ENCODE measurements at regions not wholly inside any gene's neighbourhood (a gene's known extent, or its start where the extent isn't known, plus 50 kb on each side); places are given as distances from the start of the nearest gene placed in this dataset.

GRCh38 chr4:12875640-12876243, 608.4 kb downstream of the RAB28 start:
- no peak for DNase-seq (ENCODE audit: low read depth in 2 of 2)
- no peak overlapping the region for H3K4me3 ChIP-seq (replicated peaks in 1 of 2; ENCODE audit: low read depth in 2 of 2, low read length in 2 of 2)
- no peak for TF ChIP-seq CTCF (IDR thresholded peaks at IDR 0.05; ENCODE audit: low read depth, low read length)

GRCh38 chr4:12873351-12873750, 610.8 kb downstream of the RAB28 start:
- DNase-seq (ENCODE audit: low read depth in 2 of 2) = no peak
- no peak overlapping the region for H3K4me3 ChIP-seq (replicated peaks in 1 of 2; ENCODE audit: low read depth in 2 of 2, low read length in 2 of 2)
- no peak for TF ChIP-seq CTCF (IDR thresholded peaks at IDR 0.05; ENCODE audit: low read depth, low read length)

- DNase-seq (ENCODE audit: low read depth in 2 of 2) = no peak
- TF ChIP-seq CTCF (IDR thresholded peaks at IDR 0.05; ENCODE audit: low read depth, low read length) = no peak
- no peak overlapping the region for H3K4me3 ChIP-seq (replicated peaks in 1 of 2; ENCODE audit: low read depth in 2 of 2, low read length in 2 of 2)
Measured at GRCh38 chr4:12861422-12861821, 622.7 kb downstream of the RAB28 start.

- peak; percentile 46 for TF ChIP-seq CTCF (IDR thresholded peaks at IDR 0.05; ENCODE audit: low read depth, low read length)
- DNase-seq (ENCODE audit: low read depth in 2 of 2) = peak; percentile 72 to 74
- no peak overlapping the region for H3K4me3 ChIP-seq (replicated peaks in 1 of 2; ENCODE audit: low read depth in 2 of 2, low read length in 2 of 2)
Measured at GRCh38 chr4:12852338-12853307, 631.5 kb downstream of the RAB28 start.

- no peak for TF ChIP-seq CTCF (IDR thresholded peaks at IDR 0.05; ENCODE audit: low read depth, low read length)
- DNase-seq (ENCODE audit: low read depth in 2 of 2) = no peak
- H3K4me3 ChIP-seq (replicated peaks in 1 of 2; ENCODE audit: low read depth in 2 of 2, low read length in 2 of 2) = no peak overlapping the region
Measured at GRCh38 chr4:12846368-12846767, 637.8 kb downstream of the RAB28 start.

GRCh38 chr4:12844141-12844540, 640.0 kb downstream of the RAB28 start:
- DNase-seq (ENCODE audit: low read depth in 2 of 2) = no peak
- TF ChIP-seq CTCF (IDR thresholded peaks at IDR 0.05; ENCODE audit: low read depth, low read length) = no peak
- no peak overlapping the region for H3K4me3 ChIP-seq (replicated peaks in 1 of 2; ENCODE audit: low read depth in 2 of 2, low read length in 2 of 2)

All from cardiac fibroblast (primary cell).